GM18873 (cell line): ENCODE measurements at regions not wholly inside any gene's neighbourhood (a gene's known extent, or its start where the extent isn't known, plus 50 kb on each side); places are given as distances from the start of the nearest gene placed in this dataset.
"Not testable (repeated sequence)": the region's sequence is repeated elsewhere in the genome, so short reads cannot be mapped to it uniquely, and the experiment has no call there.

Source experiments
- ATAC-seq: cut with Tn5 transposase; IDR thresholded peaks from one replicate; pipeline ENCODE4 v1.9.1; 2021; ENCODE audit warnings: mild to moderate bottlenecking, moderate library complexity, moderate number of reproducible peaks; ENCODE audit not compliant: unreplicated experiment, low FRiP score

DNA sequence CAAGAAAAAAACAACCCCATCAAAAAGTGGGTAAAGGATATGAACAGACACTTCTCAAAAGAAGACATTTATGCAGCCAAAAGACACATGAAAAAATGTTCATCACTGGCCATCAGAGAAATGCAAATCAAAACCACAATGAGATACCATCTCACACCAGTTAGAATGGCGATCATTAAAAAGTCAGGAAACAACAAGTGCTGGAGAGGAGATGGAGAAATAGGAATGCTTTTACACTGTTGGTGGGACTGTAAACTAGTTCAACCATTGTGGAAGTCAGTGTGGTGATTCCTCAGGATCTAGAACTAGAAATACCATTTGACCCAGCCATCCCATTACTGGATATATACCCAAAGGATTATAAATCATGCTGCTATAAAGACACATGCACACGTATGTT, 467.2 kb upstream of the RUNX1 start:
- not testable (repeated sequence) for ATAC-seq

DNA sequence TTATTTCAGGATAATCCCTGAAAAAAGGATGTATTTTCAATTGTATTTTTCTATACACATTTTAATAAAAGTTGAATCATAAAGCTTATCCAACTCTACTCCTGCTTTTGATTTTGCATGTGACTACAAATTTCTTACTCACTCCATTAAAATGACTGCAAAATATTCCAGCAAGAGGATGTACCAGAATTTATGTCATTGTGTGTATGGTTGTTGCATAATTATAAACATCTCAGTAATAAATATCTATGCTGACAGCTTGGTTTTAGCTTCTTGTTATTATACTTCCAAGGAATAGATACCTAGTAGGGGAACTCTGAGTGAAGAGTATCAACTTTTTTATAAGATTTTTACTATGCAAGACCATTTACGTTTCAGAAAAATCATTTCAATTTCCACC, 463.2 kb upstream of the RUNX1 start:
- no peak for ATAC-seq

DNA sequence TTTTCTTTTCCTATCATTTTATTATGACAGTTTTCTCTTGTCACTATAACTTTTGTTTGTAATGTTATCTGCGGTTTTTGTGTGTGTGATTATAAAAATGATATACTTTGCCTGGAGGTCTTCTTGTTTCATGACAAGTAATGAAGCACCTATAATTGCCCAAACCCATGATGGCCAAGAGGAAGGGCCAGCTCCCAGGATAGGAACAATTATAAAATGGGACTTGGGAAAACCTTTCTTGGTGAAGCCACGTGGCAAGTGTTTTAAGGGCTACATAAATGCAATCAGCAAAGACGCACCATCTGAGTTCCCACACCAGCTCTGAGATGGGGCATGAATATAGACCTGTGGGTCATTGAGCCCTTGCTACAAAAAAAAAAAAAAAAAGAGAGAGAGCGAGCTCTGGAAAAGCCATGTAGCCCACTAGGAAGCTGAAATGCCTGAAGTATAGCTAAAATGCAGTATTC, 462.6 kb upstream of the RUNX1 start:
- no peak for ATAC-seq

DNA sequence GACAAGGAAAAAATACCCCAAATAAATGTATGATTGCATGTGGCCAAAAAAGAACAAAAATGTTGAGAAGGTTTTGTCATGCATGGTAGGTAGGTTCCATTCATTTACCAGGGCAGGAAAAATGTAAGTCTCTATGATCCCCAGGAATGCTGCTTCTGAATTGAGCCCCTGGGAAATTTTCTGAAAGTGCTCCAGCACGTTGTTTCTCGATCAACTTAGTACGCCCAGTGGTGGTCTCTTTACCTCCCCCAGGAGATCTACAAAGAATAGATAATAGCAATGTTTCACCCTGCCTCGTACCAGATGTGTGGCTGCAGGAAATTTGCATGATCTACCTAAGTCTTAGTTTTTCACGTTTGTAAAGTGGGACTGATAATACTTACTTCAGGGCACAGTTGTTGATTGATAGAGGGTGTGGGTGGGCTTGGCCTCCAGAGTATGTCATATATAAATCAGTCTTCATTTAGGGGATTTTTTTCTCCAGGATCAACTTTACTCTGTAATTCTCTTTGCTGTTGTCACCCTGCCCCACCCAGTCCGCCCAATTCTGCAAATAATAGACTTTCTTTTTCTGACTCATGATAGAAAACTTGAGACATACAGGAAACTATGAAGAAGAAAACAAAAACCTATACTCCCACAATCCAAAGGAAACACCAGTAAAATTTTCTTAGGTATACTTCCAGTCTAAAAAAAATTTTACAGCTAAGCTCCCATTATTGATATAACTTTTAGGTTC, 462.0 kb upstream of the RUNX1 start:
- no peak for ATAC-seq

DNA sequence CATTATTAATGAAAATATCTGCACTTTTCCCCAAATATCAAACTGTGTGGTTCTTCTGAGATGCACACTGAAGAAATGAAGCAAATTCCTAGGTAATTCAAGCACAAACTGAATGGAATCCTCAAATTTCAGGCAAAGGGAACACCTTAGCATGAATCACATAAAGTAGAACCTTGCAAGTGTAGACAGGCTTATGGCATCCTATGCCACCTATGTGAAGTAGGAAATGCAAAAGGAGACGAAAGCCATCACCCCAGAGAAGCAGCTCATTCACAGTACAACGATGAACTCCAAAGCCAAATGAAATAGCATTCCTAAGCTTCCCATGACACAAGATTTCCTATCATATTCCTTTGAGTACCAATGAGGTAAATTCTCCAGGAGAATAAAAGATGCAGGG, 461.2 kb upstream of the RUNX1 start:
- ATAC-seq: no peak

DNA sequence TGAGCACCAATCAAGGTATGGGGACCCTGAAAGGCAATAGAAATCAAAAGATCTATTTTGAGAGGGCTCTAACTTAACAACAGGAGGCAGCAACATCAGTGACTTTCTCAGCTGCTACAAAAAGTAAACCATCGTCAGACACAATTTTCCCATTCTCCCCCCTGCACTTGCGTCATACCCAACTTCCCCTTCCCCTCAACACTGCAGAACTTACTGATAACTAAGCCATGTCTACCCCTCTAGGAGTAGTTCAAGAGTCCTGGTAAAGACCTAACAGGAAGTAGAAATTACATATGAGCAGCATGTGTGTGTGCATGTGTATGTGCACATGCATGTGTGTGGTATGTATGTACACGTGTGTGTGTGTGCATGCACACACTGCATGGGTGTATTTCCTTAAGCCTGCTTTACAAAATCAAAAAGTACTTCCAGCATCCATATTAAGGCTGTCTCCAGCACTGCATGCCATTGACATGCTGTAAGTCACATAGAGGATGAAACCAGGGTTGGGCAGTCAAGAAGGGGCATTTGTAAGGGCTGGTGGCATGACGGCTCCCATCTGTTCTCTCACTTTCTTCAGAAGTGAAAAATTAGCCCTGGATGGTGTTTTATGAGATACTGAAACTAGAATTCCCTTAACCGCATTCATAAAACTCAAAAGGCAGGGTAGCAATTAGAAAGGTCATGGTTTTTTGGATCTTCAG, 460.1 kb upstream of the RUNX1 start:
- no peak for ATAC-seq

DNA sequence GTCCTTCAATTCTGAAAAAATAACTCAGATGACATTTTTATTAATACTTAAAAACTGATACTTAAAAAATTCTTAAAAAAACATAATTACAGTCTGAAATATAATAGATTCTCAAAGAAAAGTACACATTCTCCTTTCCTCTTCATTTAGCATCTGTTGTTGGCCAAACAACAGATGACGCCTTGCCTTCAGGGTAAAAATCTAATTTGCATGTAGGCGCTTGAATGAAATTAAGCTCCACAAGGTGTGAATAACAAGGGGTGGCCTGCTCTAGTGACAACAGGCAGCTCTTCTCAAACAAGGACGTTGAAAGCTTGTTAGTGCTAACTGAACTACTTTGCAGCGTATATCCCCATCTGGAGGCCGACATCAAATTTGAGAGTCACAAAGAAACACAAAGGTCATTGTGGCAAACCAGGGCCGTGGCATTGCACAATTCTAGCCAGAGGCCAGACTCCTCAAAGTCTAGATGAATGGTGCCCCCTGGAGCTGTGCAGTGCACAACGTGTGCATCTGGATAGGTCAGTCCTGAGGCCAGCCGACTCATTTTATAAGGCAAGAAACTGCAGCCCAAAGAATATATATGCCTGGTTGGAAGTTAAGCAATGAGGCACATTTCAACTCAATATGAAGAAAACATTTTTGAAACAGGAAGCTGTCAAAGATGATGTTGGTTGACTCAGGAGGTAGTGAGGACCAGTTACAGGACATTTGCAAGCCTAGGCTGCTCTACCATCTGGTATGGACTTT, 459.2 kb upstream of the RUNX1 start:
- no peak for ATAC-seq

DNA sequence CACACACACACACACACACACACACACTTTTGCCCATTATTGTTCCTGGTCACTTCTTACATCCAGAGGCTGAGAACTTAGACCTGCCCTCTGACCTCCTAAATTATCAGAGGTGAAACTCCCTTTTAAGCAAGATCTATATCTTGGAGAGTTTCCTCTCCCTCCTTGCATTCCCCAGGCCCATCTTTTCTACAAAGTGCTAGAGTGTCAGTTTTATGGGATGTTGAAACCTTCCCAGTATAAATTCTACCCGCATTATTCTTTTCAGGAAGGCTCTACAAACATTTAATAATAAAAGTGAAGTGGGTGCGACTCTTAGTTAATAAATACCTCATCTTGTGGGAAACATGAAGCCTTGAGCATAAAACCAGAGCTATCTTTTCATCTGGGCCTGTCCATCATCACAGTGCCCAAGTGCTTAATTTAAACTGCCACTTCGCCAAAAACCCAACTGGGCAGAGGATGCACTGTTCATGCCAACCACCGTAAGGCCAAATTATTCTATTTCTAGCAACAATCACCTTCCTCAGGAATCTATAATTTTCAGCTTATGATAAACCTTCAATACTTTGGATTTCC, 458.2 kb upstream of the RUNX1 start:
- ATAC-seq: no peak

DNA sequence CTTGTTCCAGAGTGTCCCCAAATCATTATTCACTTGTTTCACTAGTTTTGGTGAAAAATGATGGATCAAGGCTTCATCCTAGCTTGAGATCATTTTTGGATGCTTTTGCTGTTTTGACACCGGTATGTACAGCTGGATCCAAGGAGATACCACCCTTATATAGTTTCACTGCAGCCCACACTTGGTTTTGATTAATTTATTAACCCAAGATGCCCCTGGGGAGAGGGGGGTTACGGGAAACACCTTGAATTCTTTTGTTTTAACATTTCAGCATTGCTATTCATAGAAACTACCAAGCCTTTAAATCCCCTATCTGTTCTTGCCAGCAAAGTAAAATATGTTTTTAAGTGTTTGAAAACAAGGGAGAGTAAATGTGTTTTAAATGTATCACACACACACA, 457.7 kb upstream of the RUNX1 start:
- no peak for ATAC-seq

DNA sequence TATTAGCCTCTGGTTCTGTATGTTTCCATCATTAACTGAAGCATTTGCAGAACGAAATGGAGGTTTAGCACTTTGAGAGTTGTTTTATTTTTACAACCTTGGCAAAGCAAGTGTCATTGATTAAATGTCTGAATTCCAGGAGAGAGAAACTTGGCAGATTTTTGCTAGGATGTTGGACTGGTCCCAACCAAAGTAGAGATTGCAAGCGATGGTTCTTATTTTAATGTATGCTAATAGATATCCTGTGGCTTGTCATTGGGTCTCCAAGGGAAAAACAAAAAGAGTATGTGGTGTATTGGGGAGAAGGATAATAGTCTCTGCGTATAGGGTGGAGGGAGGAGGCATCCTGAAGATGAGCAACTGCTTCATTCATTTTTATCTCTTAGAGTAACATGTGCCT, 457.2 kb upstream of the RUNX1 start:
- no peak for ATAC-seq

DNA sequence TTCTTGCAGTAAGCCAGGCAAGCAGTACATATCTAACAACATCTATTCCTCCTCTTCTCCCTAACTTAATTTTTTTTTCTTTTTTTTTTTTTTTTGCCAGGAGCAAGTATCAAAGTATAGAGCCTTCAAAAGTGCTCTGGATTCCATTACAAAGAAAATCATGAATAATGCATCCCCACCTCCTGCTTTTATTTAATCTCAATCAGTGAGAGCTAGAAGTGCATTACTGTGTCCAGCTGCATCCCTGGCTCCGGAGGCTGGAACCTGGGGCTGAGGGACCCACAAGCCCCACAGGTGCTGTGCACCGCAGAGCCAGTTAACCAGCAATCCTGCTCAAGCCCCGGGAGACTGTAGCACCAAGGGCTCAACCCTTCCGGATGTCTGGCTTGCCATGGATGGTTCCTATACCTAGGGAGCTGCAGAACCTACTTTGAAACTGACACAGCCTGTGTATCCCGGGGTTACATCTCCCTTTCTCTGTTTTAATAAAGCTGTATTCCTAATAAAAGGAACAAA, 455.9 kb upstream of the RUNX1 start:
- ATAC-seq: no peak

DNA sequence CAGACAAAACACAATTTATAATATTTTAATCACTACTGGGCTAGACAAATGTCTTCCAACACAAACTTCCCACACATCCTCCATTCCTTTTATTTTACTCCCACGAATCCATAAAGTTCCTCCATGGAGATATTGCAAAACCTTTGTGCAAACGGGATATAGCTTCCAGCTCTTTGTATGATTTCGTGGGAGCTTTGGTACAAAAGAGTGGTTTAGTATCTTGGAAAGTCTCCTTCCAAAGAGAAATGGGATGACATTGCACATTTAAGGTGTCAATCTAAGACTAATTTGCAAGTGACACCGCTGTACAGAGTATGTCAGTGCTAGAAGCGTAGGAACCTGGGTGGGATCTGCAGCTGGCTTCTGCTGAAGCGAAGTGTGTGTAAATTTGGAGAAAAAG, 455.2 kb upstream of the RUNX1 start:
- ATAC-seq: no peak

DNA sequence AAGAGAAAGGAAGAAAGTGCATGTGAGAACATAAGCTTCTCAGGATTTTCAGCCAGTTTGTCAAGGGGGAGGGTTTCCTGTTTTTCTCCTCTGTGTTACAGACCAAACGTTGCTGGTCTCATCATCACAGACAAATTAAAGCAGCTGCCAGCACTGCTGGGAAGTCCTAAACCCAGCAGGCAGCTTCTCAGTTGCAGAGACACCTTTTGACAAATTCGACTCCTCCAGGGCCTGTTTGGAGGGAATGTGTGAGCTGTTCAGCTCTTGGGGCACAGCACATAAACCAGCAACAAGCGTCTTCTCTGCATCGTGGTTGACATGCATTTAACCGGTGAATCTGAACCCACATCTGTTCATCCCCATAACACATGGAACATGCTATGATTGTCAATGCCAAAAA, 454.6 kb upstream of the RUNX1 start:
- no peak for ATAC-seq

DNA sequence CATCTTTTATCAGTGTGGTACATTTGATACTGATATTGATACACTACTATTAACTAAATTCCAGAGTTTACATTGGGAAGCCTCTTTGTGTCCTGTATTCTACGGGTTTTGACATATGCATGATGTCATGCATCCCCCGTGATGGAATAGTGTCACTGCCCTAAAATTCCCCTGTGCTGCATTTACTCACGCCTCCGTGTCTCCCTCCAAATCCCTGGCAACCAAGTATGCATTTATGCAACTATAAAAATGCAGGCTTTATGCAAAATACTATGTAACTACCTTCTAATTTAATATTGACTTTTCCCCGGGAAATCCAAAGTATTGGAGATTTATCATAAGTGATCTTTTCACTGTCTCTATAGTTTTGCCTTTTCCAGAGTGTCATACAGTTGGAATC, 453.7 kb upstream of the RUNX1 start:
- ATAC-seq: no peak

DNA sequence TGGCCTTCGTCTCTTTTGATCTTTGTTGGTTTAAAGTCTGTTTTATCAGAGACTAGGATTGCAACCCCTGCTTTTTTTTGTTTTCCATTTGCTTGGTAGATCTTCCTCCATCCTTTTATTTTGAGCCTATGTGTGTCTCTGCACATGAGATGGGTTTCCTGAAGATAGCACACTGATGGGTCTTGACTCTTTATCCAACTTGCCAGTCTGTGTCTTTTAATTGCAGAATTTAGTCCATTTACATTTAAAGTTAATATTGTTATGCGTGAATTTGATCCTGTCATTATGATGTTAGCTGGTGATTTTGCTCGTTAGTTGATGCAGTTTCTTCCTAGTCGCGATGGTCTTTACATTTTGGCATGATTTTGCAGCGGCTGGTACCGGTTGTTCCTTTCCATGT, 448.4 kb upstream of the RUNX1 start:
- not testable (repeated sequence) for ATAC-seq

DNA sequence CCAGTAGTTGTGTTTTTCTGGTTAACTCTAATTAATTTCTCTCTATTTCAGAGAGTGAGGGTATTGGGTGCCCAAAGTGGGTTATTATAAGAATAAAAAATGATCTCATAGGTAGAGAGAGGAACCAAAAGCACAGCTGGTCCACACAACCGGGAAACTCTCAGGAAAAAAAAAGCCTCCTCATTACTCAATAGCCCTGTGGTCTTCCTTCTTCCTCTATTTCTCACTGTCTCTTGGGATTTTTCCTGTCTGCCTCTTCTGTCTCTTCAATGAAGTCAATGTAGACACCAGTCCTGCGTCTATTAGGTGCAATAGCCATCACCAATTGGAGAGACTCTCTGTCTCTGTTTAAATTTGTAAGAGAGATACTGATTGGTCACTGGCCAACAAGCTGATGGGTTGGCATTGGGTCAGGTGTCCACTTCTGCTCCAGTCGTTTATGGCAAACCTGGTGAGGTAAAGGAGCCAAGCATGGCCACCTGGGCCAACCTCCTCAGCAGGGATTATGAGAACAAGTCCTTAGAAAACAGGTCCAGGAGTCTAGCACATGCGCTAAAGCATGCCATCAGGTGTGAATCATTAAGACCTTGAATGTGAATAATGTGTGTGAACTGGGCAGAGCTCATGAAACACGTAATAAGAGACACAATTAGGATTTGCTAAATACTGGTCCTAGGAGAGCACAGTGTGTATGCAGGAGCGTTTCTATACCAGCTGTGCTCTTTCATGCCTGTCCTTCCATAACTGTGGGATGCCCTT, 443.0 kb upstream of the RUNX1 start:
- no peak for ATAC-seq

DNA sequence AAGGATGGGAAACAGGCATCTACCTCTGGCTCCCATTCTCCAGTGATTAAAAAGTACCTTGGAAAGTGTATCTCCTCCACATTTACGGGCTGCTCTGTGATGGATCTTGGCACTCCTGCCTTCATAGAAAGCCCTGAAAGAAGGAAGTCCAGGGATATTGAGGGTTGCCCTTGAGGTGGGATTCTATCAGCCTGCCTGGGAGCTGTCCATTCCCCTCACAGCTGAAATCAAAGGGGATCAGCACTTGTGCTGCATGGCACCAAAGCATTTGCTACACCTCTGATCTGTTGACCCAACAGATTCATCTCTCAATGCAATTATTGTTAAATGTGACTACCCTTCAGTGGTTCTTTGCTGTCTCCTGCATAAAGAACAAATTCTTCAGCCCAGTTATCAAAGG, 442.0 kb upstream of the RUNX1 start:
- no peak for ATAC-seq

DNA sequence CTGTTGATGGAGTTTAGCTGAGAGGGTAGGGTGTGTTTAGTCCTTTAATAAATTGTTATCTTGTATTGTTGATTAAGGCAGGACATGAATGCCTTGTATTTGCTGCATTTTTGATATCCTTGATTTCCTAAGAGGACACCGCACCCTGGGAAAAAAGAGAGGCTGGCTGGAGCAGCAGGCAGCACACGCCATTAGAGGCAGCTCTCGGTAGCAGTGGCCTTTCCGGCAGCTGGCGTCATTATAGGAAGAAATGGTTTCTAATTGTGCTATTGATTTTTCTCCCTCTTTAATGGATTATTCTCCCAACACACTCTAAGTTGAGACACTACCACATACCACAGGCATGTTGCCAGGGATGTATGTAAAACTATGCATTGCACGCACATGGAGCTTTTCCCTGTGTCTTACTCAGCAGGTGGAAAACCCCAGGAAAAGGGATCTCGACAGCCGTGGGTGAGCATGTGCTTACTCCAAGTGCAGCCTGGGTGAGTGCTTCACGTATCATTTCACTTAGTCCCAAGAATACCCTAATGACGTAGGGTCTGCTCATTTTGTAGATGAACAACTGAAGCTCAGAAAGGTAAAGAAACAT, 440.4 kb upstream of the RUNX1 start:
- ATAC-seq: no peak

DNA sequence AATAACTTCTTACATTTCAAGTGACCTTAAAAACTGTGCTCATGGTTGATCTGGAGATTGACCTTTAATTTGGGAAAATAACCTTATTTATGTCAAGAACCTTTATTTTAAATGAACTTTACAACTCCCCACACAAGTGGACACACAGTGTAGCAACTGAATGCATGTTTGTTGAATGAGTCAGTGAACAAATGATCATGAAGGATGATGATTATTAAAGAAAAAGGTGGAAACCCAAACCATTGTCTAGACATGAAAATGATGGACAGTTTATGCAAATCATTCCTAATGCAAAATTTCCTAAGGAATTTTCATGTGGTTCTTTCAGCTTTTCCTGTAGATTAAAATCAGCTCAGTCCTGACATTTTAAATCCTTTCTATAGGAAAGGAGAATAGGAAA, 439.8 kb upstream of the RUNX1 start:
- no peak for ATAC-seq

DNA sequence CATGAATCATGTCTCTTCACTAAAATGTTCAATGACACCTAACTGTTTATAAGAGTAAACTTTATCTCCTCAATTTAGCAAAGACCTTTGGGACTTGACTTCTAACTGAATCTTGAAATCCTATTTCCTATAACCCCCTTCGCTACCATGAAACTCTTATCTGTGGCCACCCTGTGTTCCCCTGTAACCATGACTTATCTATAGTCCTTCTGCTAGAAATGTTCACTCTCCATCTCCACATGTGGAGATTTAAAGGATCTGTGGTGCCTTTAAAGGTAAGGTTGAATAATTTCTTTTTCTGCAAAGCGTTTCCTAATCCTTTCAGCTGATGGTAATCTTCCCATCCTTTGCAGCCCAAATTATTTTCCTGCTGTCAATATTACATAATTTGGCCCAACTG, 436.3 kb upstream of the RUNX1 start:
- ATAC-seq: no peak
